ENCODE measurements at regions not wholly inside any gene's neighbourhood (a gene's known extent, or its start where the extent isn't known, plus 50 kb on each side); places are given as distances from the start of the nearest gene placed in this dataset.

DNA sequence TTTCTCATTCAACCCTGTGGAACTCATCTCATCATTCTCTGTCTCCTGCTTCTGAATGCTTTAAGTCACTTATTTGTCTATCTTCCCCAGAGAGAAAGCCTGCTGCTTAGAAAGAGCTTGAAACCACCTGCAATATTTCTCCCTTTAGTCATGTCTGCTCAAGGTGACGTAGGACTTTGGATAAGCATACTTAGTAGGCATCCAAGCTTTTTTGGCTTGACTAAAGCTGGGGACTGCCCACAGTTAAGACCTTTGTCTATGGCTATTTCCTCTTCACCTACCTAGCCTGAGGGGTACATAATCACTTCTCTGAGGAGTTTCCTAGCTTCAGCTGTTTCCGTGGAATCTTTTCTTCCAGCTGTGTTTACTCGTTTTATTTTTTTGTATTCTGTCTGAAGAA, 665.8 kb upstream of the CAMK1G start:
- DNase-seq (ENCODE audit: low spot score in 2 of 2) (no peak), FAIRE-seq (no peak)

DNA sequence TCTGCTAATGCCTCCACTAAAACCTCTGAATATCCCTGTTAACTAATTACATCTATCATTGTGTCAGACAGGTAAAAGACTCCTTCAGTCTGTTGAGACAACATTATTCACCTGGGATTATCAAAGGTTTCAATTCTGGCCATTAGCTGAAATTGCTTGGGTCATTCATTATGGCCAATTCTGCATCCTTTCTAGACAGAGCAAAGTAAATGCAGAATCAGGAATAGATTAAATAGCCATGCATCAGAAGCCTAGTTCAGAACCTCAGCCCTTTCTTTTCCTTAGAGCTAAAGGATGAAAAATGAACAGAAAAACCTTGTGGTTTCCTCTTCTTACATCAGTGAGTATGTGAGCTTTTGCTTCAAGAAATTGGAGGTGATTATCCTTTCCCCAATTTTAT, 665.4 kb upstream of the CAMK1G start:
- no peak for DNase-seq (ENCODE audit: low spot score in 2 of 2)
- no peak for FAIRE-seq

DNA sequence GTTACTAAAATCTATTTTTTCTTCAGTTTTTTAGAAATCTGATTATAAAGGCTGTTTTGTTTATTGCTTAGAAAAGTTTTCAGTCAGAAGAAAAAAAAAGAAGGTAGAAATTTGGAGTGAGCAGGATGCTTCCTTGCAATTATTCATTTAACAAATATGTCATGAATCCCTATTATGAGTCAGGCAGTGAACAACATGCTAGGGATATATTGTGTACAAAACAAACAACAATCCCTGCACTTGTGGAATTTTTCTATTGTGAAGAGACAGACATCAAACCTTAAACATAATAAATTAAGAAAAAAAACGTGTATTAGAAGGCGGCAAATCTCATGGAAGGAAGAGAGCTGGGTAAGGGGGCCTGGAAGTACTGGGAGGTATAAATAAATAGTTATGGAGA, 664.1 kb upstream of the CAMK1G start:
- DNase-seq (ENCODE audit: low spot score in 2 of 2) = no peak
- FAIRE-seq = no peak

DNA sequence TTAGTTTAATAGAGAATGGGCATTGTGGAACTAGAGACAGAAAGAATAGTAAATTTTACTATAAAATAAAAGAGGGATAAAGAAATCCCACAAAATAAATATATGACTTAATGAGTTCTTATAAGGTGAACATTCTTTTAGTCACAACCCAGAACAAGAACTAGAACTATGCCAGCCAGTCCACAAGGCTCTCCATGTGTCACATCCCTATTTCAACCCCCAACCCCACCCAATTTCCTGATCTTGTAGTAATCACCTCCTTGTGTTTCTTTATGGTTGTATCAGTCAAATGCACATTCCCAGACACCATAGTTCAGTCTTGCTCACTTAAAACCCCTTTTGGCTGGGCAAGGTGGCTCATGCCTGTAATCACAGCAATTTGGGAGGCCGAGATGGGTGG, 662.3 kb upstream of the CAMK1G start:
- no peak for DNase-seq (ENCODE audit: low spot score in 2 of 2)
- no peak for FAIRE-seq

DNA sequence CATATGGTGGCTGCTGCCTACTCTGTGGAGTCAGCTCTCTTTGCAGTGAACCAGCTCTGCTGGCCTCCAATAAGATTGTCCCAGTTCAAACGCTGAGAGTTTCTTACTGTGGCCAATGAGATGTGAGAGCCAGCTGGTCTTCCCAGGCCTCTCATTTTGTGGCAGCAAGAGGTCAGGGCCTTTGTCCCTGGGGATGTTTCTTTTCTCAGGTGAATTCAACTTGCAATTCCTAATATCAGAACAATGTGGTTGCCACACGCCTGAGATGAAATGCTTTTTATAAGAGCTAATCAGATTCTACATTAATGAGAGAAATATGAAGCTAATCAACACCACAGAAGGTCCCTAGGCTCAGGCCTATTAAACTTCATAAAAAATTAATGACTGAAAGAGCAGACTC, 660.1 kb upstream of the CAMK1G start:
- DNase-seq (ENCODE audit: low spot score in 2 of 2) = no peak
- FAIRE-seq = no peak

DNA sequence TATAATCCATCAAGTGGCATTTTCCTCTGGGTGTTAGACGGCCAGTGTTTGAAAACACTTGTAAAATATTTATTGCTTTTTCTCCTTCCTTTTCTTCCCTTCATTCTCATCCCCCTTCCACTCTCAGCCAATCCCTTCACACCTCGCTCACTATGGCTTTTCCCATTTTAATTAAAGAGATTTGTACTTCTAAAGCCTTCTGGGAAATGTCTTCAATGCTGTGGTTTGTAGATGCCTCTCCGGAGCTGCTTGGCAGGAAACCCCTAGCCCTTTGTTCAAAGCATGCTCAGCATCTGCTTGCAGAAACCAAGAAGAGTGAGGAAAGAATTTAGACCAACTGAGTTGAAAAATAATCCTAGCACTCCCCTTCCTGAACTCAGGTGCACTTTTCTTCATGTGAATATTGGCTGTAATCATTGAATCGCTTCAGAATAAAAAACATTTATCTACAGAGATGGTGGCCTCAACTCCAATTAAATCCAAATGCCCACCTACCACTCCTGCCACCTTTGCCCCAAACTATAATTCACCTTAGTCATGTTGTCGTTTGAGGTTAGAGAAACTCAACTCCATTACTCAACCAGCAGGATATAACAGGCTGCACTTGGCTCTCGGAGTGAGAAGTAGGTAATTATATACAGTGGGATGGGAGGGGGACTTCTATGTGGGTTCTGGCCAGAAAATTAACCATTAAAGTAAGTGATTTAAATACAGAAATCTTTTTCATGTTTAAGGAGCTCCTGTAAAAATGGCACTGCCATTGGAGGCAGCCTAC, 659.4 kb upstream of the CAMK1G start:
- no peak for FAIRE-seq
- DNase-seq (ENCODE audit: low spot score in 2 of 2) = no peak

DNA sequence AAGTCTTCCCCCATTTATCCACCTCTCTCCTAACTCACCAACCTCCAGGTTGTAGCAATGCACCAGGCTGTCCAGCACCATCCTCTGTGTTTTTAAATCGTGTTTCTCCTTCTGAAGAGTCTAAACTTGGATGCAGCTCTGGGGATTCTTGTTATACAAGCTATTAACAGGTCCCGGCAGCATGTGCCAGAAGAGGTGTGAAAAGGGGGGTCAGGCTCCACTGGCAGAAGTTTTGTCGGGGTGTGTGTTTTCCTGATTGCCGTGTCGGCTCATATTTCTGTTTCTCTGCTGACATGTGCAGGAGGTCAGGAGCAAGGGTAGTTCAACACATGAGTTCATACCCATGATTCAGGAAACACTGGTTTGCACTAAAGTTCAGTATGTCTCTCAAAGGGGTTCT, 658.6 kb upstream of the CAMK1G start:
- DNase-seq (ENCODE audit: low spot score in 2 of 2) (no peak), FAIRE-seq (no peak)

DNA sequence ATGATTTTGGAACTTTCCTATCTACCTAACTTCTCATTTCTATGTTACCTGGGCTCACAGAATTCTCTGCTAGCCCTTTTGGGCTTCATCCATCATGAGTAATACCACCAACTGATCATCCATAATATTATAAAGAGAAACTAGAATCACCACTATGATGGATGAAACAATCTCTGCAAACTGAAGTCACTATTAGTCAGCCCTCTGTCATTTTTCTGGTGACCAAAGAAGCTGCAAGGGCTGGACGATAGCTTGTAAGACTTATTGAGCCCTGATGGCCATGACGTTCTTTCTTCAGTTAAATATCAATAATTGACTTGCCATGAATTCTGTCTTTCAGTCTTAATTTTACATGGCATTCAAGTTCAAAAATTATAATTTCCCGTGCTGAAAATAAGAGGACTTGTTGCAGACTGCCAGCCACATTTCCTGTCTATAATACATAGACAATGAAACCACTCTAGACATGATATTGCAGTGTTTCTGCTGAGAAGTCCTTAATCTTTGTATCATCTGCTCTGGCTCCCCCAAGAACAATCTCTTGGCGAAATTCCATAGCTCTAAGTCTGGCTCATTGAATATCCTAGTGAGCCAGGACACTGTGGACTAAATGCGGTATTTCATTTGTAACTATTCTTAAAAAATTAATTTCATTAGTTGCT, 655.0 kb upstream of the CAMK1G start:
- no peak for FAIRE-seq
- DNase-seq (ENCODE audit: low spot score in 2 of 2) = no peak

DNA sequence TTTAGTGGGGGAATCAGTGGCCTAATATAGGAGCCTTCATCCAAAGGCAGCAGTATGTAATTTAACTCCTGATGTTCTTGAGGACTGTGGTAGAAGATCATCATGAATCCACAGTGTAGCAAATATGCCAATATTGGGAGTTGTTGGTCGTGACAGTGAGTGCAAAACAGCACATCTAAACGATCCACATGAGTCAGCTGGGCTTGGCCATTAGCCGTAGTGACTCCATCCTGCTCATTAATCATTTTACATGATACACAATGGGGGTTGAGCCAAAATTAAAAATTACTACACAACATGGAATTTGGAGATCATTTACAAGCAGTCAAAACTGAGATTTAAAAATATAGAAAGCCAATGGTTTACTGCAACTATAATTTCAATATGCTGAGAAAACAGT, 653.9 kb upstream of the CAMK1G start:
- FAIRE-seq (no peak), DNase-seq (ENCODE audit: low spot score in 2 of 2) (no peak)

DNA sequence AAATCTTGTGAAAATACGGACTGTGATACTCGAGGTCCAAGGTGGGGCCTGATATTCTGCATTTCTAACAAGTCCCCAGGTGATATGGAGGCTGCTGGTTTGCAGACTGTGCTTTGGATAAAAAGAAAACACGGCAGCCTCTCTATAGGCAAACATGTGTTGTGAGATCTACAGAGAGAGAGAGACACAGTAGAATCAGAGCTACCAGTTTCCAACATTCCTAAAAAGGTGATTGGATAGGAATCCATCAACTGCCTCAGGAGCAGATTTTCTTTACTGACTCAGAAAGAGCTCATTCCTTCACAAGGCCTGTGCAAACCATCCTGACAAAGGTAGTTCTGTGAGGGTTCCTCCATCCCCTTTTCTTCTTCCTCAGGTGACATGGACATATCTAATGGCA, 651.6 kb upstream of the CAMK1G start:
- FAIRE-seq = no peak
- DNase-seq (ENCODE audit: low spot score in 2 of 2) = no peak

DNA sequence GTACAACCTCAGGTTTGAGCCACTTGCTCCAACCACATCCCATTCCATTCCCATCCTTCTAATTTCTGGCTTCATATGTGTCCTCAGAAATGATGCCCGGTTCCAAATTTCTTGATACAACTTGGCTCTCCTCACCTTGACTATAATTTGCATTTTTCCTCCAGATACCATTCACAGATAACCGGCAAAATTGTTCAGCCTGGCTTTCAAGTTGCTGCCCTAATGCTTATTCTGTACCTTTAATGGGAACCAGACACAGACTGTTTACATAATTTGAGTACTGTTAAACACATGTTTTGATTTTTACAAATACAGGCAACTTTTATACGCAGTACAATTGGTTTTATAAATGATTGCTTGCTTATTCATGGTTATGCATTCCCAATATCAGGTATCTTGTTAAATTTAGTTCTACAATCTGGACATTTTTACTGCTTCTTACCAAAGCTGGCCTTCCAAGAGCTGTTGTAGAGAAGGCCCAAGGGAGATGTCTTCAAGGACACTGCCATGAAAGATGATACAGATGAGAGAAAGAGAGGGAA, 649.5 kb upstream of the CAMK1G start:
- no peak for FAIRE-seq

DNA sequence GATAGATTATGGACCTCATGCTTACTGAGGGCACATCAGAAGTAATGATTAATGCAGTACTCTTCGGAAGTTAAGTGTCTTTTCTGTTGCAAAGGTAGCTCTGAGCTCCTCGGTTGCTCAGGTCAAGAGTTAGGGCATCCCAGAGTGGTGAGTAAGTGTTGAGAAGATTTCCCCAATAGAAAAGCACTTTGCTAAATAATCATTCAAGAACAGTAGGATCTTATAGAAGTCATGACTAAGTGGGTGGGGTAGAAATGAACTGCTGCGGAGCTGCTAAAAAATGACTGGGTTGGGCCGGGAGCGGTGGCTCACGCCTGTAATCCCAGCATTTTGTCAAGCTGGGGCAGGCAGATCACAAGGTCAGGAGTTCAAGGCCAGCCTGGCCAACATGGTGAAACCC, 648.6 kb upstream of the CAMK1G start:
- FAIRE-seq = no peak
- DNase-seq (ENCODE audit: low spot score in 2 of 2) = no peak

More for the DNA sequence above, 649.5 kb upstream of the CAMK1G start:
- no peak for DNase-seq (ENCODE audit: low spot score in 2 of 2)

DNA sequence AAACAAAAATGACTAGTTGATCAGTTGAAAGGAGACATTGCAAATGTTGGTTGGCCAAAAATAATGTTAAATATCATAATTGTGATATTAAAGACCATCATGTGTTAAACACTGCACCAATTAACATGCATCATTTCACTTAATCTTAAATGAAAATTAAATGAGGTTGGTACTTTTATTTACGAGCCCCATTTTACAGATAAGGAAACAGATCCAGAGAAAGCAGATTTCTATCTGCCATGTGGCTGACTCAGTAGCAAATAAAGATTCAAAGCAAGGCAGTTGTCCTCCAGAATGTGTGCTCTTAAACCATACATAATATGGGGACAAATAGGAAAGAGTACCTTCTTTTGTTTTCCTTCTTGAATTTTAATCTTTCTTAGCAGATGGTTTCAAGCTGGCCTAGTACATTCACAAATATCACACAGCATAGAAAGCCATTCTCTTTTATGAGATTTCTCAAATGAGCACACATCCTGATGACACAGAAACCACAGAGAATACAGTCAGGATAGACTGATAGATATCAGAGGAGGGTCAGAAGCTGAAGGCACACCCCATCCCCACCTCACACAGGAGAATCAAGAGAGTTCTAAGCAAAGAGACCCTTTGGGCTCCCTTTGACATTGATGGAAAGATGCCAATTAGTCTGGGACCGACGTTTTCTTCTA, 647.9 kb upstream of the CAMK1G start:
- DNase-seq (ENCODE audit: low spot score in 2 of 2) (no peak), FAIRE-seq (no peak)

DNA sequence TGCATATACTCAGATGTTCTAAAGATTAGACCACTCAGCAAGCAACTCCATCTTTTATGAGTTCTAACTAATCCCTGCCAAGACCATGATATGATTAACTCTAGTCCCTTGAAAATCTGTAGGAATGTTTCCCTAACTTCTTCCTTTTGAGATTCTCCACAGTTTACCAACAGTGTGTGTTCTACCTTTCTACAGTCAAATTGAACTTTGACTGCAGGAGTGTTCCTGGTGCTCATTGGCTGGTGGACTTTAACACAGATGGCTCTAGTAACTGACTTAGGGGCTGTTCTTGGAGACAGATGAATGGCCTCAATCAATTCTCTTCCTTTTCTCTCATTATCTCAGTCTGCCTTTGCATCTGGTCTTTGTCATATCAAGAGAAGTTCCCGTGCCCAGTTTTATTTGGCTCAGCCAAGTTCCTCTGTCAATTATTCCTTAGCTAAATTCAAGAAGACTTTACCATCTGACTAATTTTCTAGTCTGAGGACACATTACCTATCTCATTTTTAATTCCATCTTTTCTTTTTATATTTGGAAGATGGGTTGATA, 643.9 kb upstream of the CAMK1G start:
- DNase-seq (ENCODE audit: low spot score in 2 of 2) = no peak
- no peak for FAIRE-seq

DNA sequence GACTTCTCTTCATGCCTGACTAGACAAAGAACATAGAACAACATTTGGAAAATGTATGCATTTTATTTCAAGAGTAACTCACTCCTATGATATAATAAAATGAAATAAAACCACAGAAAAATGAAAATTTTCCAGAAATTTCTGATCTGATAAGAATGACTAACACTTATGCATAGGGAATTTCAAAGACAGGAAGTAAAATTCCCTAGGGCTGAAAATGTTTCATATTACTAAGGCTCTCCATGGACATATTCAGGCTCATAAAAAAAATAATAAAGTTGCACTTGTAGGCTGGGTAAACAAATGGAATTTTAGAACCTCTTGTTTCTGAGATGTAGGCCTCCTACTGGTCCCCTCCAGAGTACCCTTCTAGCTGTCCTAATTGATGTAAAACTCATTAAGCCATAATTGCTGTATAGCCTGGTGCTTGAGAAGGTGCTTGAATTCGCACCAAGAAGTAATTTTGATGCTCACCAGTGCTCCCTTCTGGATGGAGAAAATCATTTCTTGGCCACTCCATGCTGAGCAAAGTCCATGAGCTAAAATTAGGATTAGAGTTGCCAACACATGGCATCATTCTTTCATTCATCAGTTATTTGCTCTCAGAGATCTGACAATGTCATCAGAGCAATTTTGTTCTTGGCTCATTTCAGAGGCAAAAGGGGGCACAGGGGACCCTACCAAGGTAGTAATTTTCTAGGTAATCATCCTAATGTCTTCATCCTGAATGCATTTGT, 641.0 kb upstream of the CAMK1G start:
- DNase-seq (ENCODE audit: low spot score in 2 of 2) = no peak
- no peak for FAIRE-seq

DNA sequence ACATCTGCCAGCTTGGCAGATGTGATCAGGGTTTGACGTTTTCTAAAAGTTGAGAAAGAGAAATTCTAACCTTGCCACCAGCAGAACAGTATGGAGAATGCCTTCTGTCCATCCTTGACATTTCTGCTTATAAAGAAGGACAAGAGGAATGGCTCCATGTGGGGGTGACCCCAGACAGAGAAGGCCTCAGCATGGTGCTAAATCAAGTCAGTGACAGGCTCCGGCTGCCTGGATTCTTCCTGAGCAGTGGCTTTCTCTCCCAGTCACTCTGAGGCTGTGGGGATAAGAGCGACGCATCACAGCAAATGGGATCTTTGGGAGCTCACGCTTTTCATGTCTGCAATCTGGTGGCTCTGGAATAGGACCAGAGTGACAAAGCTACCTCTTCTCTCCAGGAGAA, 640.2 kb upstream of the CAMK1G start:
- FAIRE-seq (no peak), DNase-seq (ENCODE audit: low spot score in 2 of 2) (no peak)

DNA sequence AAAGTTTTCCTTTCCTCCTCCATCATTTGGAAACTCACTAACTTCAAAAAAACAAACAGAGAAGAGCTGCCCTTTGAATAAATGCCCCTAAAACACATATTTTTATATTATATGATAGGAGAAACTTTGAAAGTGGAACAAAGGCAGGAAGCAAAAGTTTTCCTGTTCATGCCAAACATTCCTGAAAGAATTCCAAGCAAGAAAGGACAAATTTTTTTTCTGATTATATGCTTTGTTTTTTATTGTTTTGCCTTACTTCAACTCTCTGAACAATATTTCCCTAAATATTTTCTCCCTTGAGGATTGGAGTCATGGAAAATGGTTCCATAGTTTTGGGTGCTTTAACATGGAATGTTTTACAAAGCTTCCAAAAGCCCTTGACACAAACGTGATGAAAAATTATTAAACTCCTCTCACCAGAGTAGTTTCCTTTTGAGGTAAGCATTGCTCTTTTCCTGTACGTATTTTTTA, 638.5 kb upstream of the CAMK1G start:
- FAIRE-seq (no peak), DNase-seq (ENCODE audit: low spot score in 2 of 2) (no peak)

DNA sequence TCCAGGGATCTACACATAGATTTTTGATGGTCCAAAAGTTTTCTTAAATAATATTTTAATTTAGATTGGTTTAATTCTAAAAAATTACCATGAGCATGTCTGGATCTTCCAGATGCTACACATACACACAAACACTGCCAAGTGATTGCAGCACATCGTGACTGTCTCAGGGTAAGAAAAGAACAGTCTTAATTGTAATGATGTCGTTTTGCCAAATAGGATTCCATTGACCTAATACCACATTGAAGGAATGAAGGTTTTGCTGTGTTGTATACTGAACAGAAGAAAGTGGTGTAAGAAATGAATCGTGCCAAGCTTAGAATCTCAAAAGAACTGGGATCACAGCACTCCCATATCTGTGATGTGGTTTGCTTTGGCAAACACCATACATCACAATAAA, 633.3 kb upstream of the CAMK1G start:
- no peak for FAIRE-seq
- no peak for DNase-seq (ENCODE audit: low spot score in 2 of 2)

DNA sequence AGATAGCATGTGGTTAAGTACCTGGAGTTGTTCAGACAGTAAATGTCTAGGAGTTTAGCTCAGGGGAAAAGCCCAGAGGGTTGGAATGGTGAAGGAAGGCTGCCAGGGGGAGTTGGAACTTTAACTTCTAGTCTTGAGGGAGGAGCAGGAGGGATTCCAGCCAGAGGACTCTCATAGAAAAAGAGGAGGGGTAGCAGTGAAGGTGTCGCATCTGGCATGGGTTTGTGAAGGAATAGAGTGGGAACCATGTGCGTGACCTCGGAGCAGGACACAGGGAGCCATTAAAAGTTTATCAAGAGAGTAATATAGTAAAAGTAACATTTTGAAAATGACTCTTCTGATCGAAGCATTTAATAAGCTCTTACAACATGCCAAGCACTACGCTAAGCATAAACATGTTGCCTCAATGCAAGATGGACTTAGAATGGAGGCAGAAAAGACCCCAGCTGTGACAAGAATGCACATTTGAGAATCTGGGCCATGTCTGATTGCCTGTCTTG, 632.4 kb upstream of the CAMK1G start:
- DNase-seq (ENCODE audit: low spot score in 2 of 2) = no peak
- no peak for FAIRE-seq

DNA sequence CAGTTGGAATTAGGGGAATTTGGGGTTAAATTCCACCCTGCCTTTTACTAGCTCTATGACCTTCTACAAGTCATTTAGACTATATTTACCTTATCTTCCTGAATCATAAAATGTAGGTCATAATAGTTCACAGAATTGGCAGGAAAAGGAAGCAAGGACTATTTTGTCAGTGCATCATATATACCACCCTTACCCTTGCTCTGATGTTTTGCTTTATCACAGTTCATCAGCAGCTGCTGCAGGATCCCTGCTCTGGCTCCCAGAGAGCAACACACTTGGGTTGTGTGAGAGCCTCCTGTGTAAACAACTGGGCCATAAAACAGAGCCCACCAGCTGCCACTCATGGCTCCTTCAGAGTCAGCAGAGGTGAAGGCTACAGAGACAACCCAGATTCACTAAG, 631.6 kb upstream of the CAMK1G start:
- no peak for DNase-seq (ENCODE audit: low spot score in 2 of 2)
- FAIRE-seq = no peak
